ENCODE measurements at regions not wholly inside any gene's neighbourhood (a gene's known extent, or its start where the extent isn't known, plus 50 kb on each side); places are given as distances from the start of the nearest gene placed in this dataset.

DNA sequence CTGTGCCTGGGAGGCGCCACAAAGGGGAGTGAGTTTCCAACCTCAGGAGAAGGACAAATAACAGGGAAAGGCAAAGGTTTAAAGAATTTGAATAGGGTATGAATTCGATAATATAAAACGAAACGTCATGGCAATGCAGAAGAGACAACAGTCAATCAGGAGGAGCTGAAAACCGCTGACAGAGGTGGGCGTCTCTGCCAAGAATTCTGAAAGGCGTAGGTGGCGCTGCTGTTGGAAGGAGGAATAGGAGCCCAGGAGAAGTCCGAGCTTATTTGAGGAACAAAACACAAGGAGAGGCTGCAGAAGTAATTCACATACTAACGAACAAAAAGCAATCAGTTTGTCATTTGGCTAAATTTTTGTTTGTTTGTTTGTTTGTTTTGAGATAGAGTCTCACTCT, 485.8 kb upstream of the POU3F3 start:
- no peak overlapping the region for H3K4me3 ChIP-seq (ENCODE audit: low read depth in 1 of 2, low read length in 2 of 2)
- H3K4me2 ChIP-seq (ENCODE audit: insufficient read depth, low read length) = no peak overlapping the region
- H3K4me1 ChIP-seq (ENCODE audit: insufficient read depth, low read length) = no peaks in the 10 kb centered on the region
- H4K20me1 ChIP-seq (ENCODE audit: insufficient read depth, low read length) = no peaks in the 10 kb centered on the region
- ATAC-seq (ENCODE audit: insufficient read depth, low read depth) = no peak
- no peak overlapping the region for H3K9ac ChIP-seq (ENCODE audit: low read depth, low read length)
- H3K36me3 ChIP-seq (ENCODE audit: insufficient read depth, low read length) = no peaks in the 10 kb centered on the region
- TF ChIP-seq EZH2 (IDR thresholded peaks at IDR 0.05; ENCODE audit: borderline replicate concordance, low read depth, low read length, severe bottlenecking) = no peak
- TF ChIP-seq, protein P1, sequence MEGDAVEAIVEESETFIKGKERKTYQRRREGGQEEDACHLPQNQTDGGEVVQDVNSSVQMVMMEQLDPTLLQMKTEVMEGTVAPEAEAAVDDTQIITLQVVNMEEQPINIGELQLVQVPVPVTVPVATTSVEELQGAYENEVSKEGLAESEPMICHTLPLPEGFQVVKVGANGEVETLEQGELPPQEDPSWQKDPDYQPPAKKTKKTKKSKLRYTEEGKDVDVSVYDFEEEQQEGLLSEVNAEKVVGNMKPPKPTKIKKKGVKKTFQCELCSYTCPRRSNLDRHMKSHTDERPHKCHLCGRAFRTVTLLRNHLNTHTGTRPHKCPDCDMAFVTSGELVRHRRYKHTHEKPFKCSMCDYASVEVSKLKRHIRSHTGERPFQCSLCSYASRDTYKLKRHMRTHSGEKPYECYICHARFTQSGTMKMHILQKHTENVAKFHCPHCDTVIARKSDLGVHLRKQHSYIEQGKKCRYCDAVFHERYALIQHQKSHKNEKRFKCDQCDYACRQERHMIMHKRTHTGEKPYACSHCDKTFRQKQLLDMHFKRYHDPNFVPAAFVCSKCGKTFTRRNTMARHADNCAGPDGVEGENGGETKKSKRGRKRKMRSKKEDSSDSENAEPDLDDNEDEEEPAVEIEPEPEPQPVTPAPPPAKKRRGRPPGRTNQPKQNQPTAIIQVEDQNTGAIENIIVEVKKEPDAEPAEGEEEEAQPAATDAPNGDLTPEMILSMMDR (IDR thresholded peaks at IDR 0.05; ENCODE audit: borderline replicate concordance, extremely low read depth, low read length, poor library complexity, severe bottlenecking) = no peak
- no peak for DNase-seq
- H3K27ac ChIP-seq (ENCODE audit: low read length) = no peak overlapping the region
- no peaks in the 10 kb centered on the region for H3K79me2 ChIP-seq (ENCODE audit: insufficient read depth, low read length)
- H3K27me3 ChIP-seq (ENCODE audit: insufficient read depth, low read length, poor library complexity) = no peaks in the 10 kb centered on the region
- no peak overlapping the region for H2AFZ ChIP-seq (ENCODE audit: low read depth, low read length)
- H3K9me3 ChIP-seq (ENCODE audit: insufficient read depth, low read length, severe bottlenecking) = no peaks in the 10 kb centered on the region

DNA sequence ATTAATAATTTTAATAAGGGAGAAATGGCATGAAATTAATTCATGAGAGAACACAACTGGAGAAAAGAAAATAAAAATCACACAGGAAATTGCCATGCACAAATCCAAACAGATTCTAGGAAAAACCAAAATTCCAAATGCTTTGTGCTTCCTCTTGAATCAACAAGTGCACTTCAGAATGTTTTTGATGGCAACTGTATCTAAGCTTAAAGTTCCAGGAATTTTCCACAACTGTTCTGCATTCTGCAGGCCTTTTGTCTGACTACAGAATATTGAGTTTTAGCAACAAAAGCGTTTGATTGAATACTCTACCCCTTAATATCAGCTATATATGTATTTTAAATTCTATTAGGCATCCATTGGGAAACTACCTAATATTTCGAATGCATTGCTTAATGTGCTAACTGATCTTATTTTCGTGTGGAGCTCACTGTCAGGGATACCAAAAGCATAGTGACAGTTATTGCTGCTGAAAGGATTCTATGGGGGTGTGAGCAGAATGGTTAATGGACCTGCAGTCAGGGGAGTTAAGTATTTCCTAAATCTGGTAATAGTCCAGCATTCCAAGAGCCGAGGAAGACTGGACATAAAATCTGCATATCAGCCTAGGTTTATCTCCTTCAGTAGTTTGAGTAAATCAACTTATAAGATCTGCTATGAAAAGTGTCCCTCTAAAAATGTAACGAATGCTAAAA, 482.7 kb upstream of the POU3F3 start:
- no peak for TF ChIP-seq EZH2 (IDR thresholded peaks at IDR 0.05; ENCODE audit: borderline replicate concordance, low read depth, low read length, severe bottlenecking)
- TF ChIP-seq, protein P1 (IDR thresholded peaks at IDR 0.05; ENCODE audit: borderline replicate concordance, extremely low read depth, low read length, poor library complexity, severe bottlenecking) = no peak
- H3K36me3 ChIP-seq (ENCODE audit: insufficient read depth, low read length) = no peaks in the 10 kb centered on the region
- no peak for ATAC-seq (ENCODE audit: insufficient read depth, low read depth)
- no peaks in the 10 kb centered on the region for H3K9me3 ChIP-seq (ENCODE audit: insufficient read depth, low read length, severe bottlenecking)
- no peak for DNase-seq
- H3K4me1 ChIP-seq (ENCODE audit: insufficient read depth, low read length) = no peaks in the 10 kb centered on the region
- no peak overlapping the region for H3K4me3 ChIP-seq (ENCODE audit: low read depth in 1 of 2, low read length in 2 of 2)
- no peak overlapping the region for H3K9ac ChIP-seq (ENCODE audit: low read depth, low read length)
- no peak overlapping the region for H2AFZ ChIP-seq (ENCODE audit: low read depth, low read length)
- no peaks in the 10 kb centered on the region for H3K27me3 ChIP-seq (ENCODE audit: insufficient read depth, low read length, poor library complexity)
- H4K20me1 ChIP-seq (ENCODE audit: insufficient read depth, low read length) = no peaks in the 10 kb centered on the region
- no peak overlapping the region for H3K4me2 ChIP-seq (ENCODE audit: insufficient read depth, low read length)
- no peak overlapping the region for H3K27ac ChIP-seq (ENCODE audit: low read length)
- H3K79me2 ChIP-seq (ENCODE audit: insufficient read depth, low read length) = no peaks in the 10 kb centered on the region

DNA sequence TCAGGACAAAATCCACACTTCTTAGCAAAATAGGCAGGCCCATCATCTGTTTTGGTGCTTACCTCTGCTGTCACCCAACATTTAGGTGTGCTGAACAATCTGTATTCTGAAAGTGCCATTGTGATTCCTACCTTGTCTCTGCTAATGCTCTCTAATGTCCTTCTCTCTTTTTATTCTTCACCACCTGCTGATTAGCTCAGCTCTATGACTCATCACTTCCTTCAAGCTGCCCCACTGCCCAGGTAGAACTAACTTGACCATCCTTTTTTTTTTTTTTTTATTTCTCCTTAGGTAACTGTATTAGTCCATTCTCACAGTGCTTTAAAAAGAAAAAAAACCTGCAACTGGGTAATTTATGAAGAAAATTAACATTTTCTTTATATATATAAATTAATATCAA, 478.7 kb upstream of the POU3F3 start:
- TF ChIP-seq EZH2 (IDR thresholded peaks at IDR 0.05; ENCODE audit: borderline replicate concordance, low read depth, low read length, severe bottlenecking) = no peak
- TF ChIP-seq, protein P1 (IDR thresholded peaks at IDR 0.05; ENCODE audit: borderline replicate concordance, extremely low read depth, low read length, poor library complexity, severe bottlenecking) = no peak
- Histone ChIP-seq H3K9me3 (ENCODE audit: insufficient read depth, low read length, severe bottlenecking) (no peaks in the 10 kb centered on the region), H3K27ac (ENCODE audit: low read length) (no peak overlapping the region), H3K9ac (ENCODE audit: low read depth, low read length) (no peak overlapping the region), H3K27me3 (ENCODE audit: insufficient read depth, low read length, poor library complexity) (no peaks in the 10 kb centered on the region), H2AFZ (ENCODE audit: low read depth, low read length) (no peak overlapping the region), H3K4me2 (ENCODE audit: insufficient read depth, low read length) (no peak overlapping the region), H4K20me1 (ENCODE audit: insufficient read depth, low read length) (no peaks in the 10 kb centered on the region), H3K36me3 (ENCODE audit: insufficient read depth, low read length) (no peaks in the 10 kb centered on the region), H3K4me1 (ENCODE audit: insufficient read depth, low read length) (peaks cover 16% of the 10 kb centered on the region), H3K79me2 (ENCODE audit: insufficient read depth, low read length) (no peaks in the 10 kb centered on the region), H3K4me3 (ENCODE audit: low read depth in 1 of 2, low read length in 2 of 2) (no peak overlapping the region)
- ATAC-seq (ENCODE audit: insufficient read depth, low read depth) = no peak
- DNase-seq = no peak
